ENCODE measurements at regions not wholly inside any gene's neighbourhood (a gene's known extent, or its start where the extent isn't known, plus 50 kb on each side); places are given as distances from the start of the nearest gene placed in this dataset.

GRCh38 chr14:61111209-61111665 is 130.2 kb downstream of the SLC38A6 start:
- Mint-ChIP-seq H3K4me3 (no peak overlapping the region), H3K27ac (no peak overlapping the region), H3K36me3 (ENCODE audit: low read depth) (no peaks in the 10 kb centered on the region), H3K9me3 (peaks cover 15% of the 10 kb centered on the region), H3K27me3 (peaks cover 3% of the 10 kb centered on the region), H3K4me1 (ENCODE audit: low read depth) (no peaks in the 10 kb centered on the region)
- ChIA-PET POLR2A (no interaction called here), CTCF (no interaction called here)
- TF ChIP-seq CTCF (IDR thresholded peaks at IDR 0.05), result no peak
- DNase-seq, result no peak
- ATAC-seq, result no peak
- intact Hi-C loops (cut with micrococcal nuclease), result no loop called here

- Mint-ChIP-seq H3K9me3 (peaks cover 13% of the 10 kb centered on the region), H3K27me3 (peaks cover 3% of the 10 kb centered on the region), H3K4me1 (ENCODE audit: low read depth) (no peaks in the 10 kb centered on the region), H3K27ac (no peak overlapping the region), H3K36me3 (ENCODE audit: low read depth) (no peaks in the 10 kb centered on the region), H3K4me3 (no peak overlapping the region)
- ATAC-seq, result no peak
- DNase-seq, result no peak
- ChIA-PET CTCF (no interaction called here), POLR2A (no interaction called here)
- intact Hi-C loops (cut with micrococcal nuclease), result no loop called here
- no peak for TF ChIP-seq CTCF (IDR thresholded peaks at IDR 0.05)
Observed at GRCh38 chr14:61110316-61111082, 129.5 kb downstream of the SLC38A6 start.

GRCh38 chr14:61109288-61109687 is 128.2 kb downstream of the SLC38A6 start:
- intact Hi-C loops (cut with micrococcal nuclease), result no loop called here

GRCh38 chr14:61108496-61109141 is 127.6 kb downstream of the SLC38A6 start:
- peaks cover 6% of the 10 kb centered on the region for H3K4me1 Mint-ChIP-seq (ENCODE audit: low read depth)
- ATAC-seq (no peak), DNase-seq (no peak)
- H3K36me3 Mint-ChIP-seq (ENCODE audit: low read depth), result no peaks in the 10 kb centered on the region
- H3K4me3 Mint-ChIP-seq, result no peak overlapping the region
- ChIA-PET POLR2A (interaction anchor here (1.0 kb wide), 1 partner anchor 24 kb away, joined by 3 read pairs; no protein-coding TSS in a partner anchor), CTCF (no interaction called here)
- peaks cover 2% of the 10 kb centered on the region for H3K9me3 Mint-ChIP-seq
- TF ChIP-seq CTCF (IDR thresholded peaks at IDR 0.05), result no peak
- intact Hi-C loops (cut with micrococcal nuclease), result no loop called here
- no peak overlapping the region for H3K27ac Mint-ChIP-seq
- H3K27me3 Mint-ChIP-seq, result peaks cover 3% of the 10 kb centered on the region

More at GRCh38 chr14:61109288-61109687, 128.2 kb downstream of the SLC38A6 start:
- H3K4me1 Mint-ChIP-seq (ENCODE audit: low read depth), result peaks cover under 1% of the 10 kb centered on the region
- CTCF ChIA-PET, result no interaction called here
- H3K9me3 Mint-ChIP-seq, result peaks cover 9% of the 10 kb centered on the region
- no peaks in the 10 kb centered on the region for H3K36me3 Mint-ChIP-seq (ENCODE audit: low read depth)
- no peak overlapping the region for H3K4me3 Mint-ChIP-seq
- no peak overlapping the region for H3K27ac Mint-ChIP-seq
- ATAC-seq (no peak), DNase-seq (no peak)
- H3K27me3 Mint-ChIP-seq, result peaks cover 3% of the 10 kb centered on the region
- TF ChIP-seq CTCF (IDR thresholded peaks at IDR 0.05), result no peak
- POLR2A ChIA-PET, result interaction anchor here (1.0 kb wide), 1 partner anchor 25 kb away, joined by 3 read pairs; no protein-coding TSS in a partner anchor

- POLR2A ChIA-PET, result no interaction called here
- DNase-seq, result no peak
- Mint-ChIP-seq H3K27me3 (peaks cover 3% of the 10 kb centered on the region), H3K4me3 (no peak overlapping the region), H3K27ac (no peak overlapping the region), H3K36me3 (ENCODE audit: low read depth) (no peaks in the 10 kb centered on the region), H3K9me3 (no peaks in the 10 kb centered on the region), H3K4me1 (ENCODE audit: low read depth) (peaks cover 11% of the 10 kb centered on the region)
- TF ChIP-seq CTCF (IDR thresholded peaks at IDR 0.05), result no peak
- intact Hi-C loops (cut with micrococcal nuclease), result no loop called here
- CTCF ChIA-PET, result no interaction called here
- no peak for ATAC-seq
Observed at GRCh38 chr14:61107869-61108493, 126.9 kb downstream of the SLC38A6 start.

Data from activated CD8-positive, alpha-beta T cell treated with anti-CD3 and anti-CD28 coated beads for 36 hours (primary cell).